UCSD-AML1 (cell line): ENCODE measurements at regions not wholly inside any gene's neighbourhood (a gene's known extent, or its start where the extent isn't known, plus 50 kb on each side); places are given as distances from the start of the nearest gene placed in this dataset.

Experiments used
- DNase-seq: peaks from one replicate; lab custom pipeline; 2025; ENCODE audit not compliant: unreplicated experiment; lab: John Stamatoyannopoulos, UW

GRCh38 chr7:26551740-26552139 is 260.1 kb downstream of the SNX10 start:
- no peak for DNase-seq

- no peak for DNase-seq
Observed at GRCh38 chr7:26553128-26553527, 261.5 kb downstream of the SNX10 start.

- no peak for DNase-seq
Observed at GRCh38 chr7:26553582-26553981, 261.9 kb downstream of the SNX10 start.

- DNase-seq, result no peak
Observed at GRCh38 chr7:26554952-26555351, 263.3 kb downstream of the SNX10 start.

- no peak for DNase-seq
Observed at GRCh38 chr7:26556061-26556881, 264.6 kb downstream of the SNX10 start.

- DNase-seq, result no peak
Observed at GRCh38 chr7:26560526-26561256, 269.0 kb downstream of the SNX10 start.

GRCh38 chr7:26562841-26563240 is 271.2 kb downstream of the SNX10 start:
- no peak for DNase-seq

- no peak for DNase-seq
Observed at GRCh38 chr7:26563406-26563805, 271.7 kb downstream of the SNX10 start.

GRCh38 chr7:26567266-26567665 is 275.6 kb downstream of the SNX10 start:
- no peak for DNase-seq

GRCh38 chr7:26574476-26574875 is 282.8 kb downstream of the SNX10 start:
- DNase-seq, result no peak

- no peak for DNase-seq
Observed at GRCh38 chr7:26580064-26580591, 284.3 kb downstream of the SKAP2 start.

- DNase-seq, result no peak
Observed at GRCh38 chr7:26580711-26581110, 283.7 kb downstream of the SKAP2 start.

GRCh38 chr7:26583094-26583648 is 281.2 kb downstream of the SKAP2 start:
- no peak for DNase-seq

- DNase-seq, result no peak
Observed at GRCh38 chr7:26584326-26584725, 280.1 kb downstream of the SKAP2 start.

- DNase-seq, result no peak
Observed at GRCh38 chr7:26584987-26585665, 279.3 kb downstream of the SKAP2 start.

- DNase-seq, result no peak
Observed at GRCh38 chr7:26587536-26587935, 276.9 kb downstream of the SKAP2 start.

GRCh38 chr7:26588511-26588910 is 275.9 kb downstream of the SKAP2 start:
- DNase-seq, result no peak

- no peak for DNase-seq
Observed at GRCh38 chr7:26590709-26591108, 273.7 kb downstream of the SKAP2 start.

GRCh38 chr7:26592011-26592410 is 272.4 kb downstream of the SKAP2 start:
- DNase-seq, result no peak

GRCh38 chr7:26593393-26593792 is 271.0 kb downstream of the SKAP2 start:
- DNase-seq, result no peak

GRCh38 chr7:26593896-26594295 is 270.5 kb downstream of the SKAP2 start:
- no peak for DNase-seq
